ENCODE measurements at regions not wholly inside any gene's neighbourhood (a gene's known extent, or its start where the extent isn't known, plus 50 kb on each side); places are given as distances from the start of the nearest gene placed in this dataset.

DNA sequence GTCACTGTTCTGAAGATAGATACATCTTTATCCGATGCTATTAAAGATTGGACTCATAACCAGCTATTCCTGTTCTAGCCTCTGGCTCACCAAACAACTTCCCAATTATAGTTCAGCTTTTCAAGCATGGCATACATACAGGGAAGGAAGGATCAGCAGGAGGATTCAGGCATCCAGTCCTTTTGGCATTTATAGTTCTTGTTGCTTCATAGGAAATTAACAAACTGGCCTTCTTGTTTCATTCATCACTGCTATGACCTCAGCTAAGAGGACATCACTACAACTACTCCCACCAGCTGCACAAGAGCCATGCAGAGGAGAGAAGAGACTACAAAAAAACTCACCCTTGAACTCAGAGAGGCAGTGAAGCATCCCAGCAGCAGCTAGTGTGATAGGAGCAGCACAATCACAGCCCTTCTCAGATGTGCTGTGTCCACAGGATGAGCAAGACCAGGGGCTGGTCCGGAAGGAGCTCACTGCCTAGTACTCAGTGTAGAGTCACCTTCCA lies 100.5 kb downstream of the SPTSSA start:
- no peaks in the 10 kb centered on the region for H4K20me1 ChIP-seq (replicated peaks; ENCODE audit: control insufficient read depth, insufficient read depth, low read length)
- DNase-seq (ENCODE audit: extremely low read depth in 1 of 4, low spot score in 3 of 4) (no peak), ATAC-seq (no peak), FAIRE-seq (no peak)
- no peaks in the 10 kb centered on the region for H3K9me1 ChIP-seq (ENCODE audit: control insufficient read depth, insufficient read depth, low read length)
- H3K27ac ChIP-seq (ENCODE audit: extremely low read depth, low read depth, low read length): no peak overlapping the region
- 0% methylated on average over 2 of the region's 2 CpGs for WGBS (ENCODE audit: insufficient coverage, low coverage, missing lambda C conversion rate)
- TF ChIP-seq TCFL5 (CRISPR knock-in tag; conservative IDR thresholded peaks at IDR 0.05) (no peak), POLR3A (IDR thresholded peaks at IDR 0.05; ENCODE audit: borderline replicate concordance, extremely low read depth, insufficient read depth, insufficient read length) (no peak), RAD21 (CRISPR knock-in tag; conservative IDR thresholded peaks at IDR 0.05 in 1 of 2, IDR thresholded peaks at IDR 0.05 in 1 of 2) (no peak), KLF16 (IDR thresholded peaks at IDR 0.05) (no peak), ZNF232 (CRISPR knock-in tag; IDR thresholded peaks at IDR 0.05) (no peak), EP400 (IDR thresholded peaks at IDR 0.05) (no peak), DMBX1 (CRISPR knock-in tag; IDR thresholded peaks at IDR 0.05; ENCODE audit: borderline replicate concordance) (no peak), ZMIZ1 (IDR thresholded peaks at IDR 0.05; ENCODE audit: low read depth in 2 of 2, low read length in 2 of 2) (no peak), MECOM (CRISPR knock-in tag; IDR thresholded peaks at IDR 0.05) (no peak), HDGF (IDR thresholded peaks at IDR 0.05) (no peak), FIP1L1 (IDR thresholded peaks at IDR 0.05; ENCODE audit: low read depth, low read length, poor library complexity, severe bottlenecking) (no peak), NFATC3 (IDR thresholded peaks at IDR 0.05) (no peak), CBFA2T3 (IDR thresholded peaks at IDR 0.05) (no peak), TCF7L2 (IDR thresholded peaks at IDR 0.05; ENCODE audit: low read depth, low read length) (no peak), WHSC1 (IDR thresholded peaks at IDR 0.05; ENCODE audit: low read length) (no peak), SETDB1 (IDR thresholded peaks at IDR 0.05; ENCODE audit: low read length) (no peak)
- TF ChIP-seq, protein P1, sequence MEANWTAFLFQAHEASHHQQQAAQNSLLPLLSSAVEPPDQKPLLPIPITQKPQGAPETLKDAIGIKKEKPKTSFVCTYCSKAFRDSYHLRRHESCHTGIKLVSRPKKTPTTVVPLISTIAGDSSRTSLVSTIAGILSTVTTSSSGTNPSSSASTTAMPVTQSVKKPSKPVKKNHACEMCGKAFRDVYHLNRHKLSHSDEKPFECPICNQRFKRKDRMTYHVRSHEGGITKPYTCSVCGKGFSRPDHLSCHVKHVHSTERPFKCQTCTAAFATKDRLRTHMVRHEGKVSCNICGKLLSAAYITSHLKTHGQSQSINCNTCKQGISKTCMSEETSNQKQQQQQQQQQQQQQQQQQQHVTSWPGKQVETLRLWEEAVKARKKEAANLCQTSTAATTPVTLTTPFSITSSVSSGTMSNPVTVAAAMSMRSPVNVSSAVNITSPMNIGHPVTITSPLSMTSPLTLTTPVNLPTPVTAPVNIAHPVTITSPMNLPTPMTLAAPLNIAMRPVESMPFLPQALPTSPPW (CRISPR knock-in tag; IDR thresholded peaks at IDR 0.05): no peak
- TF ChIP-seq, protein P2, sequence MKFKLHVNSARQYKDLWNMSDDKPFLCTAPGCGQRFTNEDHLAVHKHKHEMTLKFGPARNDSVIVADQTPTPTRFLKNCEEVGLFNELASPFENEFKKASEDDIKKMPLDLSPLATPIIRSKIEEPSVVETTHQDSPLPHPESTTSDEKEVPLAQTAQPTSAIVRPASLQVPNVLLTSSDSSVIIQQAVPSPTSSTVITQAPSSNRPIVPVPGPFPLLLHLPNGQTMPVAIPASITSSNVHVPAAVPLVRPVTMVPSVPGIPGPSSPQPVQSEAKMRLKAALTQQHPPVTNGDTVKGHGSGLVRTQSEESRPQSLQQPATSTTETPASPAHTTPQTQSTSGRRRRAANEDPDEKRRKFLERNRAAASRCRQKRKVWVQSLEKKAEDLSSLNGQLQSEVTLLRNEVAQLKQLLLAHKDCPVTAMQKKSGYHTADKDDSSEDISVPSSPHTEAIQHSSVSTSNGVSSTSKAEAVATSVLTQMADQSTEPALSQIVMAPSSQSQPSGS (CRISPR knock-in tag; IDR thresholded peaks at IDR 0.05): no peak
- no peaks in the 10 kb centered on the region for H3K79me2 ChIP-seq (ENCODE audit: control insufficient read depth, insufficient read depth, low read length)
- POLR2A ChIA-PET: no interaction called here
- no peak overlapping the region for H3K9ac ChIP-seq (ENCODE audit: insufficient read depth in 1 of 2, low read depth in 2 of 2, low read length in 2 of 2)
- H3K36me3 ChIP-seq (ENCODE audit: control insufficient read depth, insufficient read depth, low read length): no peaks in the 10 kb centered on the region
- no peak overlapping the region for H3K4me2 ChIP-seq (ENCODE audit: insufficient read depth, low read length)
- in situ Hi-C loops (cut with MboI) (no loop called here), intact Hi-C loops (cut with micrococcal nuclease) (no loop called here)
- no peaks in the 10 kb centered on the region; a peak in 3 of 5 replicates for H3K27me3 ChIP-seq (ENCODE audit: control insufficient read depth in 2 of 2, insufficient read depth in 2 of 2, low read length in 2 of 2)
- no peaks in the 10 kb centered on the region; a peak in 2 of 5 replicates for H3K4me1 ChIP-seq (replicated peaks in 1 of 2; ENCODE audit: control insufficient read depth in 2 of 2, insufficient read depth in 2 of 2, low read length in 2 of 2)
- CTCF ChIA-PET (ENCODE audit: low intra/inter-chr PET ratio): no interaction called here
- H2AFZ ChIP-seq (ENCODE audit: low read depth, low read length): no peak overlapping the region
- H3K4me3 ChIP-seq: no peak overlapping the region
- H3K9me3 ChIP-seq (replicated peaks; ENCODE audit: control insufficient read depth, insufficient read depth, low read depth, low read length): no peaks in the 10 kb centered on the region
- no TSS peak for BruUV-seq (replicated peaks)

All from K562 (cell line).